Pancreas (tissue), 10 donors: ENCODE measurements at regions not wholly inside any gene's neighbourhood (a gene's known extent, or its start where the extent isn't known, plus 50 kb on each side); places are given as distances from the start of the nearest gene placed in this dataset.
A peak's percentile ranks its signal among the peaks of the same experiment; 100 is the strongest.
"Not testable (repeated sequence)": the region's sequence is repeated elsewhere in the genome, so short reads cannot be mapped to it uniquely, and the experiment has no call there.

Experiments
- ATAC-seq, 4 donors: fragments of 200-7000 bp; cut with Tn5 transposase; one replicate each; pipeline versions ENCODE4 v1.8.0 to v1.9.1; 2020; ENCODE audit warnings: mild to moderate bottlenecking in 4 of 4, moderate library complexity in 4 of 4
- DNase-seq, 6 donors: peaks; one replicate each; pipeline ENCODE4 v3.0.0-alpha.2; 2020
- FAIRE-seq: peaks from 2 replicates; lab custom pipeline; 2012; peaks lifted over from hg19 to GRCh38; lab: Jason Lieb, UNC
- H3K27ac ChIP-seq, 4 donors: fragments of 200-600 bp; sonication (generic); 1 replicate in 3 of 4; 2 replicates in 1 of 4; pipeline versions ENCODE4 v1.5.0 to v1.8.0; 2020
- H3K27me3 ChIP-seq, 4 donors: fragments of 200-600 bp; one replicate each; pipeline ENCODE4 v1.8.0; 2021
- H3K36me3 ChIP-seq, 3 donors: fragments of 200-600 bp; sonication (generic) in 1 of 3; one replicate each; pipeline versions ENCODE4 v1.5.0 to v1.8.0; 2020 to 2021
- H3K4me1 ChIP-seq, 3 donors: fragments of 200-600 bp; one replicate each; pipeline ENCODE4 v1.8.0; 2021
- H3K4me3 ChIP-seq, 4 donors: fragments of 200-600 bp; sonication (generic) in 2 of 4; one replicate each; pipeline versions ENCODE4 v1.5.0 to v1.8.0; 2020 to 2021
- H3K9me3 ChIP-seq, 4 donors: fragments of 200-600 bp; one replicate each; pipeline ENCODE4 v1.8.0; 2021
- WGBS, 2 donors: extraction: QIAGEN DNeasy Blood & Tissue Kit; methylation state at CpG; one replicate each; pipeline ENCODE4 v1.1.7; 2013; 5-methylcytosine and 5-hydroxymethylcytosine counted together
- intact Hi-C, 3 donors: fragments of 100-400 bp; cut with DNase I; formaldehyde crosslinking; loops; one replicate each; pipeline versions ENCODE4 v1.11.1 to v1.14.2; 2022
- TF ChIP-seq, protein P1 (sequence below), 4 donors: fragments of 200-600 bp; sonication (generic) in 3 of 4; IDR thresholded peaks; one replicate each; pipeline versions ENCODE4 v1.5.0 to v1.8.0; 2021; ENCODE audit warnings: antibody characterized with exemption in 4 of 4
- donor health status: healthy with polysubstance abuse.
- donor health status: DM: no; HTN: no; CAD: no; lungs with moderate emphysema.
- donor health status: DM: no; HTN: no; CAD: no.
- donor health status: control.
- donor health status: control.
- donor health status: Bipolar disorder and iron deficiency.
- donor health status: DM: yes; HTN: yes; CAD: no.
- donor health status: DM: no; HTN: no; CAD: no.
- donor health status: DM: no; HTN: no; CAD: no.
- donor health status: DM: yes; HTN: yes; CAD: no.

DNA sequence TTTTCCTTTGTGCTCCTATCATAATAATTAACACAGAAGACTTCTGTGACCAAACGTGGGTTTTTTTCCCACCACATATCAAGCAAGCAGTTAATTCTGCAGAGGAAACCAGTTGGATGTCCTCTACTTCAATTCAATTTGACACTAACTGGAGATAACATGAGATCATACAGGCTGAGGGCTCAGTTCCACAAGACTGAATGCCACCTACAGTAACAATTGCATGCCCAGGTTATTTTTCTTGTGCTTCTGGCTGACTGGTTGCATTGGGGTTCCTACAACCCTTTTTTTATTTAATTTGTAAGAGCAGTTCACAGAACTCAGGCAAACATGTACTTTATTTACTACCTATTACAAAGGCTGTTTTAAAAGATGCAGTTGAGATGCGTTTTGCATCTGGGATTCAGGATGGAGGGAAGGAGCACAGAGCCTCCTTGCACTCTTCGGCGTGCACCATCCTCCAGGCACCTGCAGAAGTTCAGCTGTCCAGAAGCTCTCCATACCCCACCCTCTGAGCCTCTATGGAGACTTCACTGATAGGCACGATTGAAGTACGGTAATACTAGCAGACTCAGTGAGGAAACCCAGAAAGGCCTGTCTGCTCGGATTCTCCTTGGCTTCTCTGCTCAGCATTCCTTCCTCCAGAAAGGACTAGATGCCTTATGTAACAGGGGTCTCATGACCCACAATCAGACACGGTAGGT lies 425.2 kb upstream of the CDH9 start:
- Histone ChIP-seq H3K27ac (no peak overlapping the region), H3K4me1 (no peaks in the 10 kb centered on the region), H3K4me3 (no peak overlapping the region), H3K9me3 (no peaks in the 10 kb centered on the region), H3K36me3 (no peaks in the 10 kb centered on the region), H3K27me3 (no peaks in the 10 kb centered on the region)
- TF ChIP-seq, protein P1, sequence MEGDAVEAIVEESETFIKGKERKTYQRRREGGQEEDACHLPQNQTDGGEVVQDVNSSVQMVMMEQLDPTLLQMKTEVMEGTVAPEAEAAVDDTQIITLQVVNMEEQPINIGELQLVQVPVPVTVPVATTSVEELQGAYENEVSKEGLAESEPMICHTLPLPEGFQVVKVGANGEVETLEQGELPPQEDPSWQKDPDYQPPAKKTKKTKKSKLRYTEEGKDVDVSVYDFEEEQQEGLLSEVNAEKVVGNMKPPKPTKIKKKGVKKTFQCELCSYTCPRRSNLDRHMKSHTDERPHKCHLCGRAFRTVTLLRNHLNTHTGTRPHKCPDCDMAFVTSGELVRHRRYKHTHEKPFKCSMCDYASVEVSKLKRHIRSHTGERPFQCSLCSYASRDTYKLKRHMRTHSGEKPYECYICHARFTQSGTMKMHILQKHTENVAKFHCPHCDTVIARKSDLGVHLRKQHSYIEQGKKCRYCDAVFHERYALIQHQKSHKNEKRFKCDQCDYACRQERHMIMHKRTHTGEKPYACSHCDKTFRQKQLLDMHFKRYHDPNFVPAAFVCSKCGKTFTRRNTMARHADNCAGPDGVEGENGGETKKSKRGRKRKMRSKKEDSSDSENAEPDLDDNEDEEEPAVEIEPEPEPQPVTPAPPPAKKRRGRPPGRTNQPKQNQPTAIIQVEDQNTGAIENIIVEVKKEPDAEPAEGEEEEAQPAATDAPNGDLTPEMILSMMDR (IDR thresholded peaks at IDR 0.05), result no peak
- 59 to 70% methylated on average over 8 of the region's 8 CpGs for WGBS, 2 donors
- ATAC-seq (no peak), FAIRE-seq (no peak), DNase-seq (no peak)
- intact Hi-C loops, result no loop called here

DNA sequence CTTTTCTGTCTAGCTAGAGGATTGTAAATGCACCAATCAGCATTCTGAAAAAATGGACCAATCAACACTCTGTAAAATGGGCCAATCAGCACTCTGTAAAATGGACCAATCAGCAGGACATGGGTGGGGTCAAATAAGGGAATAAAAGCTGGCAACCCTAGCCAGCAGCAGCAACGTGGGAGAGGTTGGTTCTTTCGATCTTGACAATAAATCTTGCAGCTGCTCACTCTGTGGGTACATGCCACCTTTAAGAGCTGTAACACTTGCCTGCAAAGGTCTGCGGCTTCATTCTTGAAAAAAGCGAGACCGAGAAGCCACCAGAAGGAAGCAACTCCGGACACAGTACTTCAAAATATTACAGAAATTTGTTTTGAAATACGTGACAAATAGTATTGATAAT lies 424.6 kb upstream of the CDH9 start:
- DNase-seq (no peak), FAIRE-seq (no peak), ATAC-seq (no peak)
- intact Hi-C loops, result no loop called here
- H3K27ac ChIP-seq, result no peak overlapping the region
- H3K4me1 ChIP-seq, result no peaks in the 10 kb centered on the region
- WGBS, 2 donors, result 52 to 66% methylated on average over 7 of the region's 7 CpGs
- TF ChIP-seq, protein P1 (IDR thresholded peaks at IDR 0.05), result no peak
- no peaks in the 10 kb centered on the region for H3K9me3 ChIP-seq
- no peaks in the 10 kb centered on the region for H3K36me3 ChIP-seq
- H3K4me3 ChIP-seq, result no peak overlapping the region
- no peaks in the 10 kb centered on the region for H3K27me3 ChIP-seq

DNA sequence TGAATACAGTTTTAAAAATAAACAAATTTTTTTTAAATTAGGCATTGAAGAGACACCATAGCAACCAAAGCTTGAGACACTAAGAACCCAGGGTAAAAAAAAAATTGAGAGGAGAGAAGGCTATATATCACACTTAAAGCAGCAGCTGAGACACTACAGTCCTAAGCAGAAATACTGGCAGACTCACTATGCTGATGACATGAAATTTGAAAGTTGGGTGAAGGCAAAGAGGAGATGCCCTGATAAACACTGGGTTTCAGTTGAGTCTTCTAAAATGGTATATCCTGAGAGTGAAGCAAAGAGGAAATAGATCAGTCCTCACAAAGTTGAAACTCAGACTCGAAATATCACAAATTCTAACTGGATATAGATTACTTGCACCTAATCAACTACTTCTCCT lies 419.9 kb upstream of the CDH9 start:
- Histone ChIP-seq H3K9me3 (no peaks in the 10 kb centered on the region), H3K4me3 (no peak overlapping the region), H3K4me1 (no peaks in the 10 kb centered on the region), H3K27ac (no peak overlapping the region), H3K36me3 (no peaks in the 10 kb centered on the region), H3K27me3 (no peaks in the 10 kb centered on the region)
- WGBS, 2 donors, result 54 to 57% methylated on average over 1 of the region's 1 CpG
- intact Hi-C loops, result no loop called here
- DNase-seq (no peak), ATAC-seq (no peak), FAIRE-seq (no peak)
- TF ChIP-seq, protein P1 (IDR thresholded peaks at IDR 0.05), result no peak

DNA sequence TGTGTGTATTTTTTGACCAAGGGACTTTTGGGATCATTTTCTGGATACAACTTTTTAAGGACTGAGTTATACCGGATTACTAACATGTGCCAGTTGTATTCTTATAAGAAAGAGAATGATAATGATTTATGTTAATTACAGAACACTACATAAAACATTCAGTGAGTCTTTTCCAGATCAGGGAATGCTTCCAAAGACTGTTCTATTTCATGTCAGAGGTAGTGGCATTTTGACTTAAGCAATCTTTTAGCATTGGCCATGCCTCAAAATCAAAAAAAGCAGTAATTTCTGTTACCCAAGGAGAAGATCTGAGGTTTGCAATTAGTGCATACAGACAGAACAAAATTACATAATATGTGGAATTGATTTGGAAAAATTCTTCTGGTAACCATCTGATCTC lies 413.0 kb upstream of the CDH9 start:
- Histone ChIP-seq H3K27me3 (no peaks in the 10 kb centered on the region), H3K4me3 (no peak overlapping the region), H3K9me3 (no peaks in the 10 kb centered on the region), H3K27ac (no peak overlapping the region), H3K36me3 (no peaks in the 10 kb centered on the region), H3K4me1 (no peaks in the 10 kb centered on the region)
- WGBS, 2 donors, result 55 to 59% methylated on average over 1 of the region's 1 CpG
- intact Hi-C loops, result no loop called here
- FAIRE-seq, result no peak
- no peak for DNase-seq
- ATAC-seq, result no peak
- TF ChIP-seq, protein P1 (IDR thresholded peaks at IDR 0.05), result no peak

DNA sequence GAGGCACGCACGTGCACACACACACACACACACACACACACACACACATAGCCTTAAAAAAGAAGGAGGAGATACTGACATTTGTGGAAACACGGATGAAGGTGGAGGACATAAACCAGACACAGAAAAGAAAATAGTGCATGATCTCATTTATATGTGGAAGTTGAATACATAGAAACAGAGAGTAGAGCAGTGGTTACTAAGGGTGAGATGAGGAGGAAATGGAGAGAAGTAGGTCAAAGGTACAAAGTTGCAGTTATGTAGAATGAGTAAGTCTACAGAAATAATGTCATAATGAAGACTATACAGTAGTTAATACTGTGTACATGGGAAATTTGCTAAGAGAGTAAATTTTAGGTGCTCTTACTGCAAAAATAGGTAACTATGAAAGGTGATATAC lies 412.2 kb upstream of the CDH9 start:
- no peak overlapping the region for H3K27ac ChIP-seq
- no peaks in the 10 kb centered on the region for H3K4me1 ChIP-seq
- no peaks in the 10 kb centered on the region for H3K36me3 ChIP-seq
- TF ChIP-seq, protein P1 (IDR thresholded peaks at IDR 0.05), result no peak
- DNase-seq (no peak), ATAC-seq (peak in 1 of 4 donors; percentile 72), FAIRE-seq (no peak)
- H3K27me3 ChIP-seq, result no peaks in the 10 kb centered on the region
- no peak overlapping the region for H3K4me3 ChIP-seq
- H3K9me3 ChIP-seq, result no peaks in the 10 kb centered on the region
- intact Hi-C loops, result no loop called here
- 54 to 70% methylated on average over 3 of the region's 3 CpGs for WGBS, 2 donors

DNA sequence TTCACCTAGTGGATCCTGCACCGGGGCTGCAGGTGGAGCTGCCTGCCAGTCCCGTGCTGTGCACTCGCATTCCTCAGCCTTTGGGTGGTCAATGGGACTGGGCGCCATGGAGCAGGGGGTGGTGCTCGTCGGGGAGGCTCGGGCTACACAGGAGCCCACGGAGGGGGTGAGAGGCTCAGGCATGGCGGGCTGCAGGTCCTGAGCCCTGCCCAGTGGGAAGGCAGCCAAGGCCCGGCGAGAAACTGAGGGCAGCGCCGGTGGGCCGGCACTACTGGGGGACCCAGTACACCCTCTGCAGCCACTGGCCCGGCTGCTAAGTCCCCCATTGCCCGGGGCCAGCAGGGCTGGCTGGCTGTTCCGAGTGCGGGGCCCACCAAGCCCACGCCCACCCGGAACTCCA lies 401.0 kb upstream of the CDH9 start:
- H3K36me3 ChIP-seq, H3K27ac ChIP-seq, H3K9me3 ChIP-seq, ATAC-seq, H3K4me3 ChIP-seq, intact Hi-C loops, H3K27me3 ChIP-seq, H3K4me1 ChIP-seq, FAIRE-seq: not testable (repeated sequence)
- WGBS, 2 donors, result 75 to 88% methylated on average over 20 of the region's 20 CpGs
- DNase-seq, result peak in 3 of 6 donors; percentile 15 to 54 (median 51)
